HUES6 (cell line): ENCODE measurements at regions not wholly inside any gene's neighbourhood (a gene's known extent, or its start where the extent isn't known, plus 50 kb on each side); places are given as distances from the start of the nearest gene placed in this dataset.
A peak's percentile ranks its signal among the peaks of the same experiment; 100 is the strongest.

Experiments used
- H3K27ac ChIP-seq: 2 replicates; pipeline ENCODE4 v1.7.0; 2013; ENCODE audit warnings: low read depth, mild to moderate bottlenecking, low read length, inconsistent platforms
- H3K27me3 ChIP-seq: 2 replicates; pipeline ENCODE4 v1.6.1; 2013; ENCODE audit warnings: low read length; ENCODE audit not compliant: control insufficient read depth, insufficient read depth
- H3K36me3 ChIP-seq: 2 replicates; pipeline ENCODE4 v1.6.1; 2013; ENCODE audit warnings: low read length; ENCODE audit not compliant: control insufficient read depth, insufficient read depth
- H3K4me1 ChIP-seq: 2 replicates; pipeline ENCODE4 v1.6.1; 2013; ENCODE audit warnings: low read length; ENCODE audit not compliant: control insufficient read depth, insufficient read depth
- H3K4me3 ChIP-seq: 2 replicates; pipeline ENCODE4 v1.5.1; 2013; ENCODE audit warnings: low read depth, low read length
- H3K9ac ChIP-seq: one replicate; pipeline ENCODE4 v1.6.1; 2013; ENCODE audit warnings: mild to moderate bottlenecking, low read length
- H3K9me3 ChIP-seq: 2 replicates; pipeline ENCODE4 v1.6.1; 2013; ENCODE audit warnings: low read depth, low read length; ENCODE audit not compliant: control insufficient read depth, insufficient read depth

- Histone ChIP-seq H3K27ac (no peak overlapping the region), H3K27me3 (no peaks in the 10 kb centered on the region), H3K9me3 (no peaks in the 10 kb centered on the region), H3K9ac (peak overlapping the region; percentile 21), H3K36me3 (no peaks in the 10 kb centered on the region), H3K4me3 (no peak overlapping the region), H3K4me1 (peaks cover 26% of the 10 kb centered on the region)
Observed at GRCh38 chr3:194277104-194277785, 73.9 kb downstream of the CPN2 start.

- H3K9ac ChIP-seq, result no peak overlapping the region
- no peak overlapping the region for H3K27ac ChIP-seq
- H3K27me3 ChIP-seq, result no peaks in the 10 kb centered on the region
- no peak overlapping the region for H3K4me3 ChIP-seq
- no peaks in the 10 kb centered on the region for H3K36me3 ChIP-seq
- H3K9me3 ChIP-seq, result no peaks in the 10 kb centered on the region
- H3K4me1 ChIP-seq, result peaks cover 26% of the 10 kb centered on the region
Observed at GRCh38 chr3:194277786-194278130, 73.4 kb downstream of the CPN2 start.

GRCh38 chr3:194278186-194278845 lies 72.8 kb downstream of the CPN2 start:
- Histone ChIP-seq H3K27me3 (no peaks in the 10 kb centered on the region), H3K4me1 (peaks cover 26% of the 10 kb centered on the region), H3K36me3 (no peaks in the 10 kb centered on the region), H3K27ac (no peak overlapping the region), H3K9ac (no peak overlapping the region), H3K4me3 (no peak overlapping the region), H3K9me3 (no peaks in the 10 kb centered on the region)

GRCh38 chr3:194279101-194279500 lies 72.0 kb downstream of the CPN2 start:
- H3K36me3 ChIP-seq, result no peaks in the 10 kb centered on the region
- H3K27me3 ChIP-seq, result no peaks in the 10 kb centered on the region
- no peak overlapping the region for H3K9ac ChIP-seq
- peaks cover 26% of the 10 kb centered on the region for H3K4me1 ChIP-seq
- no peak overlapping the region for H3K27ac ChIP-seq
- no peaks in the 10 kb centered on the region for H3K9me3 ChIP-seq
- H3K4me3 ChIP-seq, result no peak overlapping the region

- no peak overlapping the region for H3K9ac ChIP-seq
- H3K9me3 ChIP-seq, result no peaks in the 10 kb centered on the region
- peaks cover 22% of the 10 kb centered on the region for H3K4me1 ChIP-seq
- no peaks in the 10 kb centered on the region for H3K27me3 ChIP-seq
- no peaks in the 10 kb centered on the region for H3K36me3 ChIP-seq
- no peak overlapping the region for H3K27ac ChIP-seq
- no peak overlapping the region for H3K4me3 ChIP-seq
Observed at GRCh38 chr3:194279701-194280360, 71.3 kb downstream of the CPN2 start.

GRCh38 chr3:194280777-194281176 lies 70.4 kb downstream of the CPN2 start:
- Histone ChIP-seq H3K36me3 (no peaks in the 10 kb centered on the region), H3K4me1 (peaks cover 20% of the 10 kb centered on the region), H3K9ac (no peak overlapping the region), H3K27ac (no peak overlapping the region), H3K27me3 (no peaks in the 10 kb centered on the region), H3K9me3 (no peaks in the 10 kb centered on the region), H3K4me3 (no peak overlapping the region)

GRCh38 chr3:194281306-194281705 lies 69.8 kb downstream of the CPN2 start:
- Histone ChIP-seq H3K9ac (no peak overlapping the region), H3K27me3 (peaks cover 2% of the 10 kb centered on the region; the same call in 1 of the 2 replicates)

GRCh38 chr3:194281766-194282165 lies 69.4 kb downstream of the CPN2 start:
- Histone ChIP-seq H3K4me3 (no peak overlapping the region), H3K4me1 (peaks cover 27% of the 10 kb centered on the region), H3K36me3 (no peaks in the 10 kb centered on the region), H3K9ac (no peak overlapping the region), H3K27me3 (peaks cover 5% of the 10 kb centered on the region; the same call in 1 of the 2 replicates), H3K27ac (no peak overlapping the region), H3K9me3 (no peaks in the 10 kb centered on the region)

More at GRCh38 chr3:194281306-194281705, 69.8 kb downstream of the CPN2 start:
- H3K27ac ChIP-seq, result no peak overlapping the region
- no peaks in the 10 kb centered on the region for H3K36me3 ChIP-seq
- peaks cover 25% of the 10 kb centered on the region for H3K4me1 ChIP-seq
- H3K4me3 ChIP-seq, result no peak overlapping the region
- H3K9me3 ChIP-seq, result no peaks in the 10 kb centered on the region

GRCh38 chr3:194282436-194283122 lies 68.5 kb downstream of the CPN2 start:
- H3K27me3 ChIP-seq, result peaks cover 5% of the 10 kb centered on the region; the same call in 1 of the 2 replicates
- H3K4me1 ChIP-seq, result peaks cover 24% of the 10 kb centered on the region
- no peaks in the 10 kb centered on the region for H3K9me3 ChIP-seq
- no peak overlapping the region for H3K4me3 ChIP-seq
- no peak overlapping the region for H3K9ac ChIP-seq
- no peaks in the 10 kb centered on the region for H3K36me3 ChIP-seq
- H3K27ac ChIP-seq, result no peak overlapping the region

- no peak overlapping the region for H3K27ac ChIP-seq
- H3K4me3 ChIP-seq, result no peak overlapping the region
- peaks cover 5% of the 10 kb centered on the region; the same call in 1 of the 2 replicates for H3K27me3 ChIP-seq
- no peaks in the 10 kb centered on the region for H3K9me3 ChIP-seq
- H3K4me1 ChIP-seq, result peaks cover 27% of the 10 kb centered on the region
- H3K36me3 ChIP-seq, result no peaks in the 10 kb centered on the region
- no peak overlapping the region for H3K9ac ChIP-seq
Observed at GRCh38 chr3:194283221-194284006, 67.7 kb downstream of the CPN2 start.
